HG03342 (cell line): ENCODE measurements at regions not wholly inside any gene's neighbourhood (a gene's known extent, or its start where the extent isn't known, plus 50 kb on each side); places are given as distances from the start of the nearest gene placed in this dataset.

Source experiments
- ATAC-seq: cut with Tn5 transposase; IDR thresholded peaks from one replicate; pipeline ENCODE4 v1.9.1; 2021; ENCODE audit warnings: mild to moderate bottlenecking, moderate library complexity; ENCODE audit not compliant: unreplicated experiment

DNA sequence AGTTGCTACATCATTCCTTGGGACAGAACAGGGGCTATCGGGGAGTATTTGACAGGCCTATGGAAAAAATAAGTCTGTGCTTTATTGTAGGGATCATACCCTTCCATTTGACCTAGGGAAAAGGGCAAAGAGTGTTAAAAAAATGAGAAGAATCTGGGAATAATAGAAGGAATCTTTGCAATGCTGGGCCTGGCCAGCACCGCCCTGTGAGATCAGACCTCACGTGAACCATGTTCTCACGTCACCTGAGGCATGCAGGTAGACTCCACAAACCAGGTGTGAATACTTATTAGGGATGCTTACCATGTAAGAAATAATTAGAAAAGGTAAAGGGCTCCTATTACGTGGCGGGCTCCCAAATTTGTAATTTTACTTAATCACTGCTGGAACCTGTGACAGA lies 177.5 kb upstream of the GATA6 start:
- ATAC-seq = no peak

DNA sequence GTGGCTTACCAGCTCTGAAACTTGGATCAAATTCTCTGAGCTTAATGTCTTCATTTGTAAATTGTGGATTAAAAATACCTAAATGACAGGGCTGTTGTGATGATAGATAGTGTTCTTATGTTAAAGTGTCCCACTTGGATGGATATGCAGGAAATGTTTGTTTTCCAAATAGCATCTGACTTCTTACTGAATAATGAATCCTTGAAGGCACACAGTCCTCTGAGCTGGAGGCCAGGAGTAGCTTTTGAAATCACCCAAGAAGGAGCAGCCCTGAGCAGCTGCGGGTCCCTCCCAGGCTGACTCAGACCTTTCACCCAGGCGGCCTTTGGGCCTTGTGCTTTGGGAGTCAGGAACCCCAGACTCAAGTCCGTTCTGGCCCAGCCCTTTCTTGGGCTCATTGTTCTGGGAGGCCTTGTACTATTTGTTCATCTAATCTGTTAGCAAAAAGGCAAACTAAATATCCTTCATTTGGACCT lies 173.0 kb upstream of the GATA6 start:
- no peak for ATAC-seq

DNA sequence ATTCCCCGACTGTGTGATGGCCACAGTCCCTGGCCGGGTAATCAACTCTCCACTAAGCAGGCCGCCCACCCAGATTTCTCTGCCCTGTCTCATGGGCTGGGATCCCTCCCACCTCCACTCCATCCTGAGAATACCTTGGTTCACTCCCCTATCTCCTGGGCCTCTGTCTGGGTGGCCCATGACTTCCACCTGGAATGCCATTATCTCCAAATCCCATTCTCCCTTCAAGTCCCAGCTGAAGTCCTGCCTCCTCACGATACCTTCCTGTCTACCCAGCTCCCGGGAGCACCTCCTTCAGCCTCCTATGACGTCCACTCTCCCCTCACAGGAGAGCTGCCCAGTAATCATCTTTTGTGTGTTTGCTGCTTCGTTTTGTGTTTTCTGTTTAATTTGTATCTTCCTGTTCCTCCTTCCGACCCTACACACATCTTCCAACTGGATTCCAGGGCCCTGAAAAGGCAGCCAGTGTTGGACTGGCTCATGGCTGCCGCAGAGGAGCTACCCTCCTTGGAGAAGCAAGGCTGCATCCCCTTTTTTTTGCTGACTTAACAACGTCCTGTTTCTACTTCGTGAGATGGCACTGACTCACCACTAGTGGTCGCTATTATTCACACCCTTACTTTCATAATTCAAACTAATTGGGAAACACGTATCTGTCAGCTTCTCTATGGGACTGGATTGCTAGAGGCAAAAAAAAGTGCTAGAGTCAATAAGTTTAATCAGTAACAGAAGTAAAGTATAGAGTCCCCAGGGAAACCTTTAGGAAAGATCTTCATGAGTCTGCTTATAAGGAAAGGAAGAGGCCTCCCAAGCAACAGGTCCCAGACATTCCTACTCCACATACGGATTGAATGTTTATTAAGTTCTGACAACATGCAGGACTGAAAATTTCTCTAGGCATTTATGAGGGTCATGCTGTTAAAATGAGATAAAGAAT lies 171.9 kb upstream of the GATA6 start:
- ATAC-seq = peak; percentile 63

DNA sequence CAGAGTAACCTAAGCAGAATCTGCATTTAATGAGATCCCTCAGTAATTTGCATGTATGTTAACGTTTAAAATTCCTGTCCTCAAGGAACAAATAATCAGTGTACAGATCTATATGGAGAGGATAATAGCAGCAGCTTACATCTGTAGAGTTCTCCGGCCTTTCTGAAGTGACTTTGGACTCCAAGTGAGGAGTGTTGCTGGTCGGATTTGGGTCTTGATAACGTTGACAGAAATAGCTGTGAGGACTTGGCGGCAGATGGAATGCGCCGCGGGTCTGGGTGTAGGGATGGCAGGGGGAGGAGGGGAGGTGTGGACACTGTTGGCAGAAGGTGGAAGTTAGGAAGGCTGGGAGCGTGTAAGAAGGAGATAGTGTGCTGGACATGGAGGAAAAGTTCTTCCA lies 170.9 kb upstream of the GATA6 start:
- no peak for ATAC-seq

DNA sequence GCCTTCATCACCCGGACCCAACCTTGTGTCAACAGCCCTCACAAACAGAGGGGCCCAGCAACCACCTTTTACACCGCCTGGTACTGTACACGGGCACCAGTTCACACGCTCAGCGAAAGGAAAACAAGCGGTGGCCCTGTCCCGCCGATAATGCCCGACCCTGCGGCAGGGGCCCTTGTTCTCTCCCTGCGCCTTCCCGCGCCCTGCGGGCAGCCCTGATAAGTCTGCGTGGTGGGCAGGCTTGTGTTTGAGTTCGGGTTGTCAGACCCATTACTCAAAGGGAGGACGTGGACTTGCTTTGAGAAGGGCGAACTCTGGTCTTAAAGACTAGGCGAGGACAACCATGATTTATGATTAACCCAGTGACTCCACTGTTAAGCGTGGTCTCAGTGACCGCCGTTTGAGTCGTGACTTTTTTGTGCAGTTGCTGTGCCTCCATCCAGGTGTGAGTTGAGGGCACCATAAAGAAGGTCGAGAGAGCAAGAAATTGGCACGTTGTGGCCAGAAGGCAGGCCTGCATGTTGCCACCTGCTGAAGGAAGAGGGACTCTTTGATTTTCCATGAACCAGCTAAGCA lies 167.4 kb upstream of the GATA6 start:
- no peak for ATAC-seq

DNA sequence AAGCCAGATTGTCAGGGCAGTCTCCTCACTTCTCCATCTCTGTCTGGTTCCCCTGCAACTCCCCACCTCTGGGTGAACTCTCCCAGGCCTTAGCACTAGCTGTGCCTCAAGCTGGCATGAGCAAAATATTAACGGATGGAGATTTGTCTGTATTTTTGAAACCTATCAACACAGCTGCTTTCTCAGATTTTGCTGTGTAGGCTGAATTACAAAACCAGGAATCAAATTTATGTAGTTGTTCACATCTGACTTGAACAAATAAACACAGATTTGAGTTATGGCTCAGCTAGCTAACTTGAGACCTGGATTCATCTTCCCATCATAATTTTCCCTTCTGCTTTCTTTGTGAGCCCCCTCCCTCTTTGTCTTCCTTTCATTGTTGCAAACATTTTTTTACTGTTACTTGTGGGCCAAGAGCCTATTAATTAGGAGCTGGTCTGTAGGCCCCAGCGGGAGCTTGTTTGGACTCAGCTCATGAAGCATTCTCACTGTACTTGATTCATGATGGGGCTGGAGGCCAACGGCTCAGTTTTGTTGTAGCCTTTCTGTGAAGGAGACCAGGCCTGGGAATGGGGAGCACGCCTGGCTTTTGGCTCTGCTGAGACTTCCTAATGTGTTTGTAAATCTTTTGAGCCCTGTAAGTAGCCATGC lies 164.1 kb upstream of the GATA6 start:
- no peak for ATAC-seq

DNA sequence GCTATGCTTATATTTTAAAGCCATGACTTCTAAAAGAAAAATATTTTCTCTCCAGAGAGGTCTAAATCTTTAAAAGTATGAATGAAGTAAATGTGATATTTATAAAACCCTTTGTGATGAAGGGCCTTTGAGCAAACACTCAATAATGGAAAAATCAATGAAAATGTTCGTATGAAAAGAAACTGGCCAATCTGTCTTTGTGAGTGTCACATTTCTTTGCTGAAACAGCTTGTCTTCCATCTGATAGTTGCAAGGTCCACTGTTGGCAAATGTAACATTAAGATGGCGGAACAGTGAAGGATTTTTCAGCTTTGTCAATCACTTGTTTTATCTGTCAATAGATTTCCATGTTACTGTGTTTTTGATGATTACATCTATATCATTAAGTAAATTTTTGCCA lies 162.9 kb upstream of the GATA6 start:
- no peak for ATAC-seq

DNA sequence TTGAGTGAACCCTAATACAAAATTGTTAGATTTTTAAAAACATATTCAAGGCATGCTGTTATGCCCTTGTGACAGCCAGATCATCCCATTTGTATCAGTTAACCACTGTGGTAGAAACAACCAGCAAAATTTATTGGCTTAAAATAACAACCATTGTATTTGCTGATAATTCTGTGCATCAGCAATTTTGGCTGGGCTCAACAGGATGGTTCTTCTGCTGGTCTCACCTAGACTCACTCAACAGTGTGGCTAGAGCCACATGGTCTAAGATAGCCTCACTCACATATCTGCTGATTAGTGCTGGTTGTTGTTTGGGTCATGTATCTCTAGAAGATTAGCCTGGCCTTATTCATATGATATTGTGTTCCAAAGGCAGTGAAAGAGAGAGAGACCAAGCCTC lies 160.1 kb upstream of the GATA6 start:
- no peak for ATAC-seq

DNA sequence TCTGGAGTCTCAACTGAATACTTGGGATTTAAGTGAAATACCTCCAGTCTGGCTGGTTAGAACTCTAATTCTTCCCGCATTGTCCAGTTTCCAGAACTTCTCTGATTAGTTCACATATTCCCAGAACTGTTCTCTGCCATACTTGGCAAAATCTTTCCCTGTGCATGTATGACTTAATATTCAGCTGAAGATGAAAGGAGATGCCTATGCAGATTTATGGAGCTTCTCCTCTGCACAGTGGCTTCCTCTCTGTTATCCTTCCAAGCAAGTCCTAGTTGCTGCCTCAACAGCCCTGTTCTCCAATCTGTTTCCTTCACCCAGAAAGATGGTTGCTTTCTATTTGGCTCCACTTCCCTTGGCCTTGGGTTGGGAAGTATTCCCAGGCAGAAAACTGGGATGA lies 155.4 kb upstream of the GATA6 start:
- no peak for ATAC-seq

DNA sequence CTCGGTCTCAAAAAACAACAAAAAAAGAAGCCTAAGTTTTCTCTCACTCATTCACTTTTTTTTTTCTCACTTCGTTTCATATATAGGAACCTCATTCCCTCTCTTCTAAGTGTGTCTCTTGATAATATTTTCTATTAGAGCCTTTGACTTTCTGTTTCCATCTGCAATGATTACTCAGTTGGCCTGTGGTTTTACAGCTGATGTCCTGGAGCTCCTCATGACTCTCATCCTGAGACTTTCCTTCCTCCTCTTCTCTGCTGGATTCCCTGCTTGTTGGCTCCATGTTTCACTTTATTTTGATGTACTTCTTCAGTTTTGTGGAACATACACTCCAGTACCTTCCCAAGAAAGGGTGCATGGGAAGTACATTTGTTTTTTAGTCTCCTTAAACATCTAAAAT lies 154.2 kb upstream of the GATA6 start:
- no peak for ATAC-seq

DNA sequence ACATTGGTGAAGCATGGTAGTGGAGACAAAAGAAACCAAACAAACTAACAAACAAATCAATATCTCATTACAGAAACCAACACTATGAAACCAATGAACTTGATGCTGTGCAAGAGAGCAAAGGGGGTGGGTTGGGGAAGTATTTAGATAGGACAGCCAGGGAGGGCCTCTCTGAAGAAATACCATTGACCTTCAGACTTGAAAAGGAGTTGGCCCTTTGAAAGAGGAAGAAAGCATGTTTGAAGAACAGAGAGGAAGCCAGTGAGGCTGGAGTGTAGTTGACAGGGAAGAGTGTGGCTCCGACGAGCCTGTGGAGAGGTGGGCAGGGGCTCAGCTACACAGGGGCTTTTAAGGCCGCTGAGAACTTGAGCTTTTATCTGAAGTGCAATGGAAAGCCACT lies 151.0 kb upstream of the GATA6 start:
- no peak for ATAC-seq

DNA sequence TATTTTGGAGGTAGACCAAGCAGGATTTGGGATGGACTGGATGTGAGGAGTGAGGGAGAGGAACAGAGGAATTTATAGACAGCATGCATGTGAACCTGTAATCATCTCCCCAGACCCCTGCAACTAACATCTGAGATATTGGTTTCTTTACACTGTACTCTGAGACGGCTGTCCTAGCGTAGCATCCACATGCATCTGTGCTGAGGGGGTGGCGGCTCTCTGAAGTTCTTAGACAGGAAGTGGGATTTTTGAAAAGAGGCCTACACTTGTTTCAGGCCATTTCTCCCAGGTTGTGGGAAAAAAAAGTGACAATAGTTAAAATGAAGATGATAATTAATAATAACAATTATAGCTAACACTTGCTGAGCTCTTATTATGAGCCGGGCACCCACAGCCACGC lies 150.2 kb upstream of the GATA6 start:
- ATAC-seq = no peak

DNA sequence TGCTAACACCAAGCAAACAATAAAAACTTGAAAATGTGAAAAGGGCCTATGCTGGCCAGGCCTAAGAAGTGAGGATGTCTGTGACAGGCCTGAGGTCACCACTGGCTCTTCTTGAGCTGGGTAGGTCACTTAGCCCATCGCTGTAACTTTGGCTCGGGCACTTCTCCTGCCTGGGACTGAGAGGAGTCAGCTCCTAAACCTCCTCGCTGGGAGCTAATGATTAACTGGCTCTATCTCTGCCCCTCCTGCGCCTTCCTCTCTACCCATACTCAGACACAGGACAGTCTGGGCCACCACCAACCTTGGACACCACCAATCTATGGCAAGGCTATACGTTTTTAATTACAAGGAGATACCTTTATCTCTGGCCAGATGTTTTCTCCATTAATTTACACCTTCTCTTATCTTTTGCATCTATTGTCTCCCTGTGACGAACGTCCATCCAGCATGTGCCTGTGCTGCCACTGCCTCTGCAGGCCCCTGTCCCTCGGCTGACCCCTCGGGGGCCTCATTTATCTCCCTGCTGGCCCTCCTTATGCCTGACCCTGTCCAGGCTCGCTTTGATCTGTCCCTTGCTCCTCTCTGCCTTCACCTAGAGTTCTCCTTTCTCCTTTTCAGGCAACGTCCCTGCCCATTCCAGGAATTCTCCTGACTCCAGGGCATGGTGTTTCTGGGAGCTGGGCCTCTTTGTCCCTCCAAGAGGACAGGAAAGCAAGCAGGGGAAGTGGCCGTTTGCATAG lies 149.1 kb upstream of the GATA6 start:
- no peak for ATAC-seq

DNA sequence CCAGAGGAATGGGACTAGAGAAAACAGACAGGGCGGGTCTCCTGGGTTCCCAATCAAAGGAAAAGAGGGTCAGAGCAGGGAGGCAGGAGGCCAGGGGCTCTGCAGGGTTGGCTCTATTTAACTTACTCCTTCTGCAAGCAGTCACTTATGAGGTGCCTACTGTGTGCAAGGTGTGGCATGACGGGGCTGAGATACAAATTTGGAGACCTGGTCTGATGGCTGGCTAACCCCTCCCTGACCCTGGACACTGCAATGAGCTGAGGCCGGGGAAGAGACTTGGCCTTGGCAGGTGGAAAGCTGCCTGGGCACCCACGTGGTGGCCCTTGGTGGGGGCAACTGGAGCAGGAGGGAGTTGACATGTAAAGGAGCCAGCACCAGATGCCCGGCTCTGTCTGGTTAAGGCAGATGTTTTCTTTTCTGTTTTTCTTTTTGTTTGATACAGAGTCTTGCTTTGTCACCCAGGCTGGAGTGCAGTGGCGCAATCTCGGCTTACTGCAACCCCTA lies 148.5 kb upstream of the GATA6 start:
- ATAC-seq = no peak

DNA sequence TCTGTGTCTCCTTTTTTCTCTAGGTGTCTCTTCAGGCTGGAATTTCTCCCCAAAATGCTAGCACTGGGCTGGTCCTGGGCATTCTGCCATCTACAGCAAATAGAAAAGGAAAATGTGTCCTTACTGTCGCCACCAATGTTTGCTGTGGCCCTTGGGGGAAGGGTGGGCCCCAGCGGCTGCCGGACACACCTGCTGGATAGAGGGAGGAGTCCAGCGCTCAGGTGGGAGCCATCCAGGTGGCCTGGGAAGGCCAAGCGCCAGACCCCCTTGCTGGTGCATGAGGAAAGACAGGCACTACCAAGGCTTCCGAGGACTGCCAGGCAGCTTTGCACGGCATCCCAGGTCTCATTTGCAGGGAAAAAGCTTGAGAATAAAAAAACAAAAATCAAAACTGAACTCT lies 147.7 kb upstream of the GATA6 start:
- ATAC-seq = no peak

DNA sequence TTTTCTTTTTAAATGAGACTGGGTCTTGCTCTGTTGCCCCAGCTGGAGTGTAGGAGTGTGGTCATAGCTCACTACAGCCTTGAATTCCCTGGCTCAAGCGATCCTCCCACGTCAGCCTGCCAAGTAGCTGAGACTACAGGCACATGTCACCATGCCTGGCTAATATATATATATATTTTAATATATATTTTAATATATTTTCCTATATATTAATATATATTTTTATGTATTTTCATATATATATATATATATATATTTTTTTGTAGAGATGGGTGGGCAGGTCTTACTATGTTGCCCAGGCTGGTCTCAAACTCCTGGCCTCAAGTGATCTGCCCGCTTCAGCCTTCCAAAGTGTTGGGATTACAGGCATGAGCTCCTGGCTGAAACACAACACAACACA lies 144.5 kb upstream of the GATA6 start:
- ATAC-seq = no peak

DNA sequence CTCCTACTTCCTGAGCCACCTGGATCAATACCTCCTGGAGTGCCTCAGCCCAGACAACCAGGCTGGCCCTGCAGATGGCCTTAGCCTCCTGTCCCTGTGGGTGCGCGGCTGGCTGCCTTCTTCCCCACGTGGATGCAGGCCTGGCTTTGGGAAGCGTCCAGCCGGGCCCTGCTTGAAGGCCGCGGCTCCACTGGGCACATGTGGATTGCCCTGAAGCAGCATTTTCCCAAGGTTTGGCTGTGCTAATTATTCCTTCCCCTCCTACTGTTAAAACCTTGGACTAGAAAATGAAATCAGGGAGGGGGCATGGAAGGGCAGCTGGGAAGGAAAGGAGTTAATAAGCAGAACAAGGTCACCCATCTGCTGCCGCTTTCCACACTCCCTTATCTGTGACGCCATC lies 143.0 kb upstream of the GATA6 start:
- ATAC-seq = no peak

DNA sequence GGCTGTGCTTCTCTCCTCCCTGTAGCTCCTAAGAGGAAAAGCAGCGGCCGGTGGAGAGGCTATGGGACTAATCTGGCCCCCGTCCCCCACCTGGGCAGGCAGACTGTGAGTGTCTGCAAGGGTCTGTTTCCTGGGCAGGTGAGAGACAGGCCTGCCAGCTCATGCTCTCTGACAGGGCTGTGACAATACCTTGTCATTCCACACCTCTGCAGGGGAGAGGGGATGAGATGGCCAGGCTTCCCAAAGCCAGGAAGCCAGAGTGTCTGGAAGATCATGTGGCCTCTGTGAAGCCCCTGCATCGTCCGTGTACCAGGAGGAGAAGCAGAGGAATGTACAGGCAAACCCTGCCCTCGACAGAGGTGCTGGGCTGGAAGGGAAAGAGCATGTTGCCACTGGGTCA lies 142.5 kb upstream of the GATA6 start:
- no peak for ATAC-seq

DNA sequence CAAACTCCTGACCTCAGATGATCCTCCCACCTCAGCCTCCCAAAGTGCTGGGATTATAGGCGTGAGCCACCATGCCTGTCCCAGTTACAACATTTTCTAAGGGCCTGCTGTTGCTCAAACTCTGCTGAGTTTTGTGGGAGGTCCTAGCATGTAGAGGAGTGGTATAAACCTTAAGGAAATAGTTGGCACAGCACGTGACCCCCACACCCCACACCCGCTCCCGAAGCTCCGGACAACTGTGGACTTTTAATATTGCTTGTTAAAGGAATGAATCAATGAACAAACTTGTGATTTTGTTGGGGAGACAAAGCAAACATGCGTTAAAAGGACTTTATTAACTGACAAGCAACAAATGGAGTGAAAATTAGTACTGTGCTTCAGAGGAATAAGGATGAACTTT lies 137.8 kb upstream of the GATA6 start:
- no peak for ATAC-seq

DNA sequence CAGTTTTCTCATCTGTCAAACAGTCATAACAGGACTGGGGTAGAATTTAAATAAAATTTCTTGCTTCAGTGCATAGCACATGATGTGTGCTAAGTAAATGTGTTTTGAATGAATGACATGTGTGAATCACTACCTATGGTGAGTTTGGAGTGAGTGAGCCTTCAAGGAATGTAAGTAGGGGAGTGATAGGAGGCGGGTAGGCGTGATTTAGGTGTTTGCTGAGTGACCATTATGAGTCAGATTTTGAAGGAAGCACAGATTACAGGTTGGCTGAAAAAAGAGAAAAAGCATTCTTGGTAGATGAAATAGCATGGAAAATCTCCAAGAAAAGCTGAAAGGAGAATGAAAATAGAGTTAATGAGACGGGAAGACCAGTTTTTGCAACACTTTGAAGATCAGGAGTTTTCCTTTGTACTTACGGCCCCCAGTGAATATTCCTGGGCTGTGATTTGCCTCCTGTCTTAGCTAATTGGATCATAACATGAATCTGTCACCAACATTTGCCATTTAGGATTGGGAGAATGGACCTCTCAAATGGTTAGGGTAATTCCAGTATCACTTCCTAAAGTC lies 136.9 kb upstream of the GATA6 start:
- ATAC-seq = no peak

DNA sequence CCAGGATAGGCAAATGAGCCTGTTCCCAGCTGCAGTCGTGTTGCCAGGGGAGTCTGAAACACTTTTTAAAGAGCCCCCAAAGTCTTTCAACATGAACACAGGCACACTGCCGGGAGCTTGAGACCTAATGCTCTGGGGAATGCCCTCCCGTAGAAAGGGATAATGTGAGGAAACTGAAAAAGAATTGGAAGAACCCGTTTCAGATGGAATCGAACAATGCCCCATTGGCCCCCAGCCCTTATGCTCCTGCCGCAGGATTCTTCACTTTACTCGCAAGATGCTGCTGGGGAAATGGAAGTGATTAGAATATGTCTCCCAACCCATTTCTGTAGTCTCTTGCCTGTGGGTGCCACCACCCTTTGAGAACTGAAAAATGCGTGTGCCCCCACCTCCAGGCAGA lies 136.3 kb upstream of the GATA6 start:
- ATAC-seq = no peak
